Left ventricle myocardium inferior (tissue), 1 donor: ENCODE measurements at regions not wholly inside any gene's neighbourhood (a gene's known extent, or its start where the extent isn't known, plus 50 kb on each side); places are given as distances from the start of the nearest gene placed in this dataset.

Experiments
- DNase-seq: peaks from one replicate; pipeline ENCODE4 v3.0.0-alpha.2; 2020
- H3K27ac ChIP-seq: fragments of 200-600 bp; replicated peaks from 2 replicates; pipeline ENCODE4 v1.8.0; 2021
- H3K27me3 ChIP-seq: fragments of 200-600 bp; 2 replicates; pipeline ENCODE4 v1.8.0; 2021; ENCODE audit warnings: low read depth
- H3K36me3 ChIP-seq: fragments of 200-600 bp; 2 replicates; pipeline ENCODE4 v1.8.0; 2021
- H3K4me1 ChIP-seq: fragments of 200-600 bp; 2 replicates; pipeline ENCODE4 v1.8.0; 2021
- H3K4me3 ChIP-seq: fragments of 200-600 bp; 2 replicates; pipeline ENCODE4 v1.8.0; 2021; ENCODE audit warnings: mild to moderate bottlenecking, moderate library complexity
- H3K9me3 ChIP-seq: fragments of 200-600 bp; replicated peaks from 2 replicates; pipeline ENCODE4 v1.8.0; 2021
- intact Hi-C: fragments of 100-400 bp; cut with micrococcal nuclease; formaldehyde crosslinking; loops from one replicate; pipeline ENCODE4 v1.11.0; 2022
- TF ChIP-seq, protein P1 (sequence below): fragments of 200-600 bp; IDR thresholded peaks from 2 replicates; pipeline ENCODE4 v1.8.0; 2021; ENCODE audit warnings: antibody characterized with exemption, mild to moderate bottlenecking, borderline replicate concordance
- donor health status: DM: no; HTN: yes; CAD: no; lungs with severe emphysema.

DNA sequence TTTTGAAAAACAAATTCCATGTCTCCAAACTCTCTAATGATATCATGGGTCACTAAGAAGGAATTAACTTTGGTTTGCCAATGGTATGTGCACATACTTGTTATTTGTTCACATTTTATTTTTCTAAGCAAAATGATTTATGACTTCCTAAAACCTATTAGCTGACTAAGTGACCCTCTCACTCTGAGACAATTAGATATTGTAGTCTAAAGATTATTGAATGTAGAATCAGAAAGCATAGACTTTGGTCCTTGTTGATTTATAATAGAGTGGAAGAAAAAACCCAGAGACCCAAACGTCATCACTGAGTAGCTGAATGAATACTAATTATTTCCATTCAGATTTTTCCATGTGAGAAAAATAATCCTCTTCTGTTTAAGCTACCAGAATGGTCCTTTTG lies 243.5 kb upstream of the ANO3 start:
- no peak for DNase-seq
- intact Hi-C loops, result no loop called here
- TF ChIP-seq, protein P1, sequence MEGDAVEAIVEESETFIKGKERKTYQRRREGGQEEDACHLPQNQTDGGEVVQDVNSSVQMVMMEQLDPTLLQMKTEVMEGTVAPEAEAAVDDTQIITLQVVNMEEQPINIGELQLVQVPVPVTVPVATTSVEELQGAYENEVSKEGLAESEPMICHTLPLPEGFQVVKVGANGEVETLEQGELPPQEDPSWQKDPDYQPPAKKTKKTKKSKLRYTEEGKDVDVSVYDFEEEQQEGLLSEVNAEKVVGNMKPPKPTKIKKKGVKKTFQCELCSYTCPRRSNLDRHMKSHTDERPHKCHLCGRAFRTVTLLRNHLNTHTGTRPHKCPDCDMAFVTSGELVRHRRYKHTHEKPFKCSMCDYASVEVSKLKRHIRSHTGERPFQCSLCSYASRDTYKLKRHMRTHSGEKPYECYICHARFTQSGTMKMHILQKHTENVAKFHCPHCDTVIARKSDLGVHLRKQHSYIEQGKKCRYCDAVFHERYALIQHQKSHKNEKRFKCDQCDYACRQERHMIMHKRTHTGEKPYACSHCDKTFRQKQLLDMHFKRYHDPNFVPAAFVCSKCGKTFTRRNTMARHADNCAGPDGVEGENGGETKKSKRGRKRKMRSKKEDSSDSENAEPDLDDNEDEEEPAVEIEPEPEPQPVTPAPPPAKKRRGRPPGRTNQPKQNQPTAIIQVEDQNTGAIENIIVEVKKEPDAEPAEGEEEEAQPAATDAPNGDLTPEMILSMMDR, result no peak
- H3K4me3 ChIP-seq, result no peak overlapping the region
- H3K27me3 ChIP-seq, result peaks cover 7% of the 10 kb centered on the region
- H3K36me3 ChIP-seq, result no peaks in the 10 kb centered on the region
- no peaks in the 10 kb centered on the region for H3K4me1 ChIP-seq
- no peaks in the 10 kb centered on the region for H3K9me3 ChIP-seq
- H3K27ac ChIP-seq, result no peak overlapping the region

DNA sequence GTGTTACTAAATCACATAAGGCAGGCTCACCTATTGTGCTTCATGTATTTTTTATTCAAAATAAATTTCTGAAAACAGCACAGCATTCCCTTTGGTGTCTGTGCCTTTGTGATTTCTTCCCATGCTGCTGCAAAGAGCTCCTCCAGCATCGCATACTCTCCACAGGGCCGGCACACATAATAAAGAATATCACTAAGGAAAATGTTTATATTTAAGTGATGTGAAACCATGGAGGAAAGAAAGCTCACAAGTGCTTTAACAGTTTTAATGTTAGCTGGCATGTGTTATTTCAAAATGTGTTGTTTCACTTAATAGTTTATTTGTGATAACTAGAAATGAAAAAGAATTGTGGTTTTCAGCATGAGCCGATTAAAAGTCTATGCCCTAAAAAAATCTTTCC lies 241.3 kb upstream of the ANO3 start:
- intact Hi-C loops, result no loop called here
- DNase-seq, result no peak
- peaks cover 7% of the 10 kb centered on the region for H3K27me3 ChIP-seq

DNA sequence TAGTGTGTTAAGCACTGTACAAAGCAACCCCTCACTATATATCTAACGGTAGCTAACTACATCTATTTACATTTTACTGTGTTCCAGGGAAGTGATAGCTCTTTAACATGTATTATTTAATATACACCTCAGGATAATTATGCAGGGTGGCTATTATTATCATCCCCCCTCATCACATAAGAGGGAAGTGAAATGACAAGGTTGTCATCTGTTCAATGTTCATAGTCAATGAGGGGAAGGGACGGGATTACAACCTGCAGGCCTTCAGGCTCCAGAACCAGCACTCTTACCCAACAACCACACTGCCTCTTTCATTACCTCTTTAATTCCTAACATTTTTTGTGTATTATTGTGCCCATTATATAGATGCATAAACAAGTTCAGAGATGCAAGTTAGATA lies 238.7 kb upstream of the ANO3 start:
- peaks cover 7% of the 10 kb centered on the region for H3K27me3 ChIP-seq
- TF ChIP-seq, protein P1, result no peak
- intact Hi-C loops, result no loop called here
- H3K4me1 ChIP-seq, result no peaks in the 10 kb centered on the region
- no peaks in the 10 kb centered on the region for H3K9me3 ChIP-seq
- no peak overlapping the region for H3K4me3 ChIP-seq
- no peaks in the 10 kb centered on the region for H3K36me3 ChIP-seq
- no peak for DNase-seq
- H3K27ac ChIP-seq, result no peak overlapping the region

More for the DNA sequence above, 241.3 kb upstream of the ANO3 start:
- TF ChIP-seq, protein P1, result no peak
- H3K4me3 ChIP-seq, result no peak overlapping the region
- H3K27ac ChIP-seq, result no peak overlapping the region
- H3K9me3 ChIP-seq, result no peaks in the 10 kb centered on the region
- H3K36me3 ChIP-seq, result no peaks in the 10 kb centered on the region
- no peaks in the 10 kb centered on the region for H3K4me1 ChIP-seq

DNA sequence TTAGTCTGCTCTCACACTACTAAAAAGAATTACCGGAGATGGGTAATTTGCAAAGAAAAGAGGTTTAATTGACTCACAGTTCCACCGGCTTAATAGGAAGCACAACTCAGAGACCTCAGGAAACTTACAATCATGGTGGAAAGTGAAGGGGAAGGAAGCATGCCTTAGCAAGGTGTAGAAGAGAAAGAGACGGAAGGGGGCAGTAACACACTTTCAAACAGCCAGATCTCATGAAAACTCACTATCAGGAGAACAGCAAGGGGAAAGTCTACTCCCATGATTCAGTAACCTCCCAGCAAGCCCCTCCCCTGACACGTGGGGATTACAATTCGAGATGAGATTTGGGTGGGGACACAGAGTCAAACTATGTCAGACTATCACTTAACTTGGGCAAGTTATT lies 236.6 kb upstream of the ANO3 start:
- DNase-seq, result no peak
- TF ChIP-seq, protein P1, result no peak

DNA sequence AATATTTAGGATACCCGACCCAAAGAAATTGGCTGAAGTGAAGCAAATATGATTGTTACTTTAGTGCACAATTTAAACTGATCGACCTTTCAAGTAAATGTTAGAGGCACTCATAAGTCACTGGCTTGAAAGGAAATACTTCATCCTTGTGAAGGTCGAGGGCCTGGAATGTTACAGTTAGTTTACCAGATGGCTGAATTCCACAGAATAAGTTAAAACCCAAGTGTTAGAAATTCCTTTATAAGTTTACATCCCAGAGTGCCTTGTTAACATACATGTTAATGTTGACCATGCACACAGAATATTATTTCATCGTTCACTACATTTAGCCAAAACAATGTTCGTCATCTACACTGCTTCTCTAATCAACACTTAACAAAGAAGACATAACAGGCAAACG lies 235.5 kb upstream of the ANO3 start:
- Histone ChIP-seq H3K4me3 (no peak overlapping the region), H3K4me1 (no peaks in the 10 kb centered on the region), H3K27me3 (no peaks in the 10 kb centered on the region), H3K9me3 (no peaks in the 10 kb centered on the region), H3K36me3 (no peaks in the 10 kb centered on the region), H3K27ac (no peak overlapping the region)
- intact Hi-C loops, result no loop called here
- TF ChIP-seq, protein P1, result no peak
- no peak for DNase-seq

More for the DNA sequence above, 236.6 kb upstream of the ANO3 start:
- Histone ChIP-seq H3K36me3 (no peaks in the 10 kb centered on the region), H3K4me3 (no peak overlapping the region), H3K4me1 (no peaks in the 10 kb centered on the region), H3K27ac (no peak overlapping the region), H3K27me3 (no peaks in the 10 kb centered on the region), H3K9me3 (no peaks in the 10 kb centered on the region)
- intact Hi-C loops, result no loop called here

DNA sequence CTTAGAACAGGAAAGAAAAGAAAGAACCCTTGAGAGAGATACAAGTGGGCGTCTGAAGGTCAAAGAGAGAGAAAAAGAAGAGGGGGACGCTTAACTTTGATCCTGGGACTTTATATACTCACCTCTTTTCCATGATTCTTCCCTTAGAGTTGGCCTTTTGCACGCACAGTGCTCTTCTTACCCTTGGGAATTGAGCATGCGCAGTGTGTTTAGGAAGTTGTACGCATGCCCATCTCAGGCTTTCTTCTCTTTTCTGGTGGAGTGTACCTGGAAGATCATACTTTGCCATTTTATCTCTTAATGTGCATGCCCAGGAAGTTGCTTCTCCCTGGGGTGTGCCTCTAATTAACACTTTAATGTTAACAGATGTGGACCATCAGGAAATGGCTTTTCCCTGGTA lies 229.6 kb upstream of the ANO3 start:
- Histone ChIP-seq H3K27me3 (no peaks in the 10 kb centered on the region), H3K27ac (no peak overlapping the region), H3K36me3 (no peaks in the 10 kb centered on the region), H3K9me3 (no peaks in the 10 kb centered on the region), H3K4me1 (no peaks in the 10 kb centered on the region), H3K4me3 (no peak overlapping the region)
- intact Hi-C loops, result no loop called here
- TF ChIP-seq, protein P1, result no peak
- no peak for DNase-seq
